GM19238 (cell line): ENCODE measurements at regions not wholly inside any gene's neighbourhood (a gene's known extent, or its start where the extent isn't known, plus 50 kb on each side); places are given as distances from the start of the nearest gene placed in this dataset.

Experiments
- DNase-seq: peaks from one replicate; pipeline ENCODE4 v3.0.0; 2011; ENCODE audit warnings: low spot score; ENCODE audit not compliant: insufficient read length

GRCh38 chr16:18059089-18059488 lies 277.4 kb downstream of the NPIPA8 start:
- DNase-seq, result no peak

- no peak for DNase-seq
Observed at GRCh38 chr16:18055411-18055916, 281.1 kb downstream of the NPIPA8 start.

GRCh38 chr16:18050777-18051176 lies 285.8 kb downstream of the NPIPA8 start:
- no peak for DNase-seq

- no peak for DNase-seq
Observed at GRCh38 chr16:18050234-18050633, 286.3 kb downstream of the NPIPA8 start.

- DNase-seq, result no peak
Observed at GRCh38 chr16:18049547-18050133, 286.9 kb downstream of the NPIPA8 start.

GRCh38 chr16:18048853-18049546 lies 287.5 kb downstream of the NPIPA8 start:
- DNase-seq, result no peak

GRCh38 chr16:18047761-18048160 lies 288.8 kb downstream of the NPIPA8 start:
- DNase-seq, result no peak

- no peak for DNase-seq
Observed at GRCh38 chr16:18045356-18045755, 291.2 kb downstream of the NPIPA8 start.

- no peak for DNase-seq
Observed at GRCh38 chr16:18041864-18042834, 294.4 kb downstream of the NPIPA8 start.

GRCh38 chr16:18039931-18040330 lies 296.6 kb downstream of the NPIPA8 start:
- no peak for DNase-seq

- DNase-seq, result no peak
Observed at GRCh38 chr16:18037051-18037450, 299.5 kb downstream of the NPIPA8 start.

- no peak for DNase-seq
Observed at GRCh38 chr16:18024611-18025010, 311.9 kb downstream of the NPIPA8 start.

- no peak for DNase-seq
Observed at GRCh38 chr16:18018376-18018775, 318.2 kb downstream of the NPIPA8 start.

GRCh38 chr16:18013863-18014262 lies 322.7 kb downstream of the NPIPA8 start:
- DNase-seq, result no peak

GRCh38 chr16:18008356-18008755 lies 328.2 kb downstream of the NPIPA8 start:
- no peak for DNase-seq

GRCh38 chr16:18003033-18003432 lies 333.5 kb downstream of the NPIPA8 start:
- no peak for DNase-seq

GRCh38 chr16:17998996-17999395 lies 337.5 kb downstream of the NPIPA8 start:
- no peak for DNase-seq

- DNase-seq, result no peak
Observed at GRCh38 chr16:17998550-17998949, 338.0 kb downstream of the NPIPA8 start.

GRCh38 chr16:17994027-17994426 lies 342.5 kb downstream of the NPIPA8 start:
- DNase-seq, result no peak

- DNase-seq, result no peak
Observed at GRCh38 chr16:17992416-17992815, 344.1 kb downstream of the NPIPA8 start.

- no peak for DNase-seq
Observed at GRCh38 chr16:17989255-17989654, 347.3 kb downstream of the NPIPA8 start.

- no peak for DNase-seq
Observed at GRCh38 chr16:17988839-17989238, 347.7 kb downstream of the NPIPA8 start.
